GM12878 (cell line): ENCODE measurements at regions not wholly inside any gene's neighbourhood (a gene's known extent, or its start where the extent isn't known, plus 50 kb on each side); places are given as distances from the start of the nearest gene placed in this dataset.
"Not testable (repeated sequence)": the region's sequence is repeated elsewhere in the genome, so short reads cannot be mapped to it uniquely, and the experiment has no call there.

ENCODE experiments used
- ATAC-seq: fragments of 200-7000 bp; cut with Tn5 transposase; 3 replicates; pipeline ENCODE4 v1.9.1; 2020; ENCODE audit warnings: mild to moderate bottlenecking, moderate library complexity
- BruUV-seq: library from RNA; stranded (reverse); fragments of 400-500 nt; replicated peaks from 2 replicates; lab custom pipeline; 2021; lab: Mats Ljungman, UMichigan
- CTCF ChIA-PET: fragments of 300-600 bp; sonication (Branson Sonifier 250); formaldehyde crosslinking; extraction: SDS; loops from one replicate; lab custom pipeline; 2021; ENCODE audit warnings: inconsistent platforms; lab: Yijun Ruan, JAX
- POLR2A ChIA-PET: fragments of 350-600 bp; formaldehyde crosslinking; extraction: SDS; loops from one replicate; lab custom pipeline; 2021; ENCODE audit warnings: inconsistent platforms; lab: Charles Lee
- RAD21 ChIA-PET: fragments of 300-600 bp; sonication (Branson Sonifier 250); formaldehyde crosslinking; loops from one replicate; lab custom pipeline; 2023; ENCODE audit warnings: antibody characterized with exemption; ENCODE audit not compliant: unreplicated experiment; lab: Charles Lee
- SMC1A ChIA-PET: fragments of 300-600 bp; sonication (Branson Sonifier 250); formaldehyde crosslinking; loops from one replicate; lab custom pipeline; 2023; ENCODE audit not compliant: unreplicated experiment, uncharacterized antibody; lab: Charles Lee
- DNase-seq: peaks from one replicate; pipeline ENCODE4 v3.0.0-alpha.2; 2011; ENCODE audit warnings: low read depth, low spot score
- FAIRE-seq: peaks from 3 replicates; lab custom pipeline; 2011; peaks lifted over from hg19 to GRCh38; lab: Jason Lieb, UNC
- H2AFZ ChIP-seq: 2 replicates; pipeline ENCODE4 v1.6.0; 2011; ENCODE audit warnings: low read depth, low read length, control low read depth; ENCODE audit not compliant: control insufficient read depth
- H3K27ac ChIP-seq: 2 replicates; pipeline ENCODE4 v1.5.1; 2011; ENCODE audit warnings: control low read depth; ENCODE audit not compliant: control insufficient read depth, insufficient read depth
- H3K27me3 ChIP-seq, 2 experiments: replicated peaks in 1 of 2; 2 replicates each; pipeline versions ENCODE4 v1.6.0 to v1.6.1; 2011; ENCODE audit warnings: low read length in 1 of 2; ENCODE audit not compliant: control insufficient read depth in 2 of 2, insufficient read depth in 2 of 2
- H3K36me3 ChIP-seq, 2 experiments: 2 replicates each; pipeline ENCODE4 v1.5.1; 2011; ENCODE audit warnings: low read length in 1 of 2; ENCODE audit not compliant: control insufficient read depth in 2 of 2, insufficient read depth in 2 of 2
- H3K4me1 ChIP-seq: 2 replicates; pipeline ENCODE4 v1.6.1; 2011; ENCODE audit warnings: mild to moderate bottlenecking, low read length, moderate library complexity, mixed read lengths; ENCODE audit not compliant: control insufficient read depth, insufficient read depth
- H3K4me2 ChIP-seq: 2 replicates; pipeline ENCODE4 v1.6.0; 2011; ENCODE audit warnings: control low read depth; ENCODE audit not compliant: control insufficient read depth, insufficient read depth
- H3K4me3 ChIP-seq: fragments of 200-600 bp; sonication (generic); 2 replicates; pipeline ENCODE4 v1.5.1; 2016
- H3K79me2 ChIP-seq: 2 replicates; pipeline ENCODE4 v1.6.0; 2011; ENCODE audit warnings: low read length; ENCODE audit not compliant: control insufficient read depth, insufficient read depth
- H3K9ac ChIP-seq: 2 replicates; pipeline ENCODE4 v1.8.0; 2011; ENCODE audit warnings: low read length, control low read depth, mixed read lengths; ENCODE audit not compliant: control insufficient read depth, insufficient read depth
- H3K9me3 ChIP-seq: replicated peaks from 3 replicates; pipeline ENCODE4 v1.5.1; 2011; ENCODE audit warnings: mild to moderate bottlenecking, low read length; ENCODE audit not compliant: control insufficient read depth, insufficient read depth
- H4K20me1 ChIP-seq: 2 replicates; pipeline ENCODE4 v1.6.0; 2011; ENCODE audit not compliant: control insufficient read depth, insufficient read depth
- BACH1 ChIP-seq: fragments of 450-650 bp; IDR thresholded peaks from 2 replicates; pipeline ENCODE4 v1.6.1; 2017; ENCODE audit warnings: mild to moderate bottlenecking, borderline replicate concordance
- DPF2 ChIP-seq: fragments of 450-650 bp; IDR thresholded peaks from 2 replicates; pipeline ENCODE4 v1.6.1; 2017; ENCODE audit warnings: mild to moderate bottlenecking
- LARP7 ChIP-seq: fragments of 450-650 bp; IDR thresholded peaks from 2 replicates; pipeline ENCODE4 v1.6.1; 2017; ENCODE audit warnings: mild to moderate bottlenecking
- MEF2B ChIP-seq: fragments of 450-650 bp; IDR thresholded peaks from 2 replicates; pipeline ENCODE4 v1.6.1; 2018; ENCODE audit warnings: mild to moderate bottlenecking, moderate library complexity; ENCODE audit not compliant: partially characterized antibody, poor library complexity, severe bottlenecking
- PAX8 ChIP-seq: fragments of 450-650 bp; IDR thresholded peaks from 2 replicates; pipeline ENCODE4 v1.6.1; 2017; ENCODE audit warnings: mild to moderate bottlenecking, moderate library complexity
- RB1 ChIP-seq: fragments of 450-650 bp; formaldehyde crosslinking; IDR thresholded peaks from 2 replicates; pipeline ENCODE4 v1.6.1; 2017; ENCODE audit warnings: mild to moderate bottlenecking, borderline replicate concordance
- SMARCA5 ChIP-seq: fragments of 450-650 bp; IDR thresholded peaks from 2 replicates; pipeline ENCODE4 v1.6.1; 2017; ENCODE audit warnings: mild to moderate bottlenecking
- WGBS: methylation state at CpG from one replicate; pipeline ENCODE4 v1.1.6; 2016; ENCODE audit warnings: low lambda C conversion rate; ENCODE audit not compliant: insufficient replicate concordance, insufficient coverage; ENCODE audit errors: missing lambda C conversion rate; 5-methylcytosine and 5-hydroxymethylcytosine counted together
- in situ Hi-C: fragments of 300-500 bp; cut with MboI; formaldehyde crosslinking; loops from 9 replicates; pipeline ENCODE4 v1.14.3; 2018; ENCODE audit warnings: mixed read lengths
- intact Hi-C: fragments of 100-400 bp; cut with micrococcal nuclease; formaldehyde crosslinking; loops from one replicate; pipeline ENCODE4 v1.14.2; 2022; ENCODE audit not compliant: unreplicated experiment
- TF ChIP-seq, protein P1 (sequence below): IDR thresholded peaks from 2 replicates; pipeline ENCODE4 v1.6.1; 2012; ENCODE audit warnings: mild to moderate bottlenecking, low read depth, low read length

DNA sequence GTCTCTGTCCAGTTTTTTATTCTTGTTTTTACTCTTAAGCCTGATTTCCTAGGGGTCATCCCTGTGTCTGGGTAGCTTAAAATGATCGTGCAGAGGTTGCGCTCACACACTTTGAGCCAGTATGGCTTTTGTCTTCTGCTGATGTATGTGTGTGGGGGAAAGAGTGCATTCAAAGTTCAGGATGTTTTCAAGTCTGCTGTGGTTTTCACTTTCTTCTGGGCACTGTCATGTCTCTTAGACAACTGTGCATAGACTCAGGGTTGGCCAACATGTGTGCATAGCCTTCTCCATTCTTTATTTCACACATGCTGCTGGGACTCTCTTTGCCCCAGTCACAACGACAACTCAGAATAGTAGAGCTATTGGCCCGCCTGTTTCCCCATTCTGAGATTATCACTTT lies 139.1 kb downstream of the WNT7A start:
- H3K27me3 ChIP-seq: no peaks in the 10 kb centered on the region
- RAD21 ChIA-PET: no interaction called here

GRCh38 chr3:13733726-13734125 lies 146.1 kb downstream of the WNT7A start:
- H4K20me1 ChIP-seq, H3K4me1 ChIP-seq, H3K79me2 ChIP-seq, FAIRE-seq, H3K27ac ChIP-seq, H3K36me3 ChIP-seq, H3K4me2 ChIP-seq, intact Hi-C loops, RAD21 ChIA-PET, H3K9me3 ChIP-seq, ATAC-seq, BruUV-seq, H2AFZ ChIP-seq, POLR2A ChIA-PET, H3K27me3 ChIP-seq, SMC1A ChIA-PET, DNase-seq, in situ Hi-C loops, CTCF ChIA-PET, H3K9ac ChIP-seq, H3K4me3 ChIP-seq: not testable (repeated sequence)
- 38% methylated on average over 1 of the region's 1 CpG for WGBS

More for the DNA sequence above, 139.1 kb downstream of the WNT7A start:
- DNase-seq (no peak), ATAC-seq (no peak)
- Histone ChIP-seq H3K27ac (no peak overlapping the region), H3K79me2 (no peaks in the 10 kb centered on the region), H2AFZ (no peak overlapping the region)
- BruUV-seq: no TSS peak
- TF ChIP-seq BACH1 (no peak), LARP7 (no peak), DPF2 (no peak), MEF2B (no peak), RB1 (no peak), PAX8 (no peak), SMARCA5 (no peak)
- TF ChIP-seq, protein P1, sequence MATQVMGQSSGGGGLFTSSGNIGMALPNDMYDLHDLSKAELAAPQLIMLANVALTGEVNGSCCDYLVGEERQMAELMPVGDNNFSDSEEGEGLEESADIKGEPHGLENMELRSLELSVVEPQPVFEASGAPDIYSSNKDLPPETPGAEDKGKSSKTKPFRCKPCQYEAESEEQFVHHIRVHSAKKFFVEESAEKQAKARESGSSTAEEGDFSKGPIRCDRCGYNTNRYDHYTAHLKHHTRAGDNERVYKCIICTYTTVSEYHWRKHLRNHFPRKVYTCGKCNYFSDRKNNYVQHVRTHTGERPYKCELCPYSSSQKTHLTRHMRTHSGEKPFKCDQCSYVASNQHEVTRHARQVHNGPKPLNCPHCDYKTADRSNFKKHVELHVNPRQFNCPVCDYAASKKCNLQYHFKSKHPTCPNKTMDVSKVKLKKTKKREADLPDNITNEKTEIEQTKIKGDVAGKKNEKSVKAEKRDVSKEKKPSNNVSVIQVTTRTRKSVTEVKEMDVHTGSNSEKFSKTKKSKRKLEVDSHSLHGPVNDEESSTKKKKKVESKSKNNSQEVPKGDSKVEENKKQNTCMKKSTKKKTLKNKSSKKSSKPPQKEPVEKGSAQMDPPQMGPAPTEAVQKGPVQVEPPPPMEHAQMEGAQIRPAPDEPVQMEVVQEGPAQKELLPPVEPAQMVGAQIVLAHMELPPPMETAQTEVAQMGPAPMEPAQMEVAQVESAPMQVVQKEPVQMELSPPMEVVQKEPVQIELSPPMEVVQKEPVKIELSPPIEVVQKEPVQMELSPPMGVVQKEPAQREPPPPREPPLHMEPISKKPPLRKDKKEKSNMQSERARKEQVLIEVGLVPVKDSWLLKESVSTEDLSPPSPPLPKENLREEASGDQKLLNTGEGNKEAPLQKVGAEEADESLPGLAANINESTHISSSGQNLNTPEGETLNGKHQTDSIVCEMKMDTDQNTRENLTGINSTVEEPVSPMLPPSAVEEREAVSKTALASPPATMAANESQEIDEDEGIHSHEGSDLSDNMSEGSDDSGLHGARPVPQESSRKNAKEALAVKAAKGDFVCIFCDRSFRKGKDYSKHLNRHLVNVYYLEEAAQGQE: no peak
- TF ChIP-seq, all 136 proteins: peak for 0
- intact Hi-C loops: no loop called here
- in situ Hi-C loops: no loop called here
- POLR2A ChIA-PET: no interaction called here
- Histone ChIP-seq H3K9ac (no peak overlapping the region), H4K20me1 (no peaks in the 10 kb centered on the region), H3K9me3 (no peaks in the 10 kb centered on the region; the same call in 2 of the 3 replicates), H3K4me1 (no peaks in the 10 kb centered on the region), H3K4me3 (no peak overlapping the region), H3K4me2 (no peak overlapping the region), H3K36me3 (no peaks in the 10 kb centered on the region)
- CTCF ChIA-PET: no interaction called here
- SMC1A ChIA-PET: no interaction called here
- no peak for FAIRE-seq
- WGBS: 23% methylated on average over 4 of the region's 4 CpGs
